Breast epithelium (tissue), 3 donors: ENCODE measurements at regions not wholly inside any gene's neighbourhood (a gene's known extent, or its start where the extent isn't known, plus 50 kb on each side); places are given as distances from the start of the nearest gene placed in this dataset.

ENCODE experiments used
- CTCF ChIP-seq, 3 donors: fragments of 450-650 bp; IDR thresholded peaks; one replicate each; pipeline ENCODE4 v1.5.1; 2016 to 2017; ENCODE audit warnings: antibody characterized with exemption in 3 of 3, mild to moderate bottlenecking in 3 of 3, moderate library complexity in 3 of 3
- POLR2A ChIP-seq: fragments of 450-650 bp; IDR thresholded peaks from one replicate; pipeline ENCODE4 v1.6.1; 2016; ENCODE audit warnings: antibody characterized with exemption, mild to moderate bottlenecking, moderate library complexity
- POLR2AphosphoS5 ChIP-seq, 3 donors: sonication (generic); formaldehyde crosslinking; IDR thresholded peaks; one replicate each; pipeline ENCODE4 v1.6.1; 2017; ENCODE audit warnings: antibody characterized with exemption in 3 of 3

GRCh38 chr14:101111620-101112290 lies 208.2 kb upstream of the RTL1 start:
- TF ChIP-seq POLR2A (no peak), CTCF (IDR thresholded peaks at IDR 0.05) (no peak), POLR2AphosphoS5 (IDR thresholded peaks at IDR 0.05) (no peak)
